ENCODE measurements at regions not wholly inside any gene's neighbourhood (a gene's known extent, or its start where the extent isn't known, plus 50 kb on each side); places are given as distances from the start of the nearest gene placed in this dataset.

- DNase-seq: no peak
These were observed 263.8 kb downstream of the LOXHD1 start for GRCh38 chr18:46393230-46393629.

GRCh38 chr18:46393961-46394360, 263.1 kb downstream of the LOXHD1 start:
- DNase-seq: no peak

GRCh38 chr18:46395795-46396194, 261.2 kb downstream of the LOXHD1 start:
- DNase-seq: no peak

- no peak for DNase-seq
These were observed 259.8 kb downstream of the LOXHD1 start for GRCh38 chr18:46397174-46397573.

GRCh38 chr18:46398005-46398404, 259.0 kb downstream of the LOXHD1 start:
- DNase-seq: peak; percentile 15

GRCh38 chr18:46398625-46399024, 258.4 kb downstream of the LOXHD1 start:
- no peak for DNase-seq

GRCh38 chr18:46399303-46399702, 257.7 kb downstream of the LOXHD1 start:
- DNase-seq: no peak

- no peak for DNase-seq
These were observed 256.6 kb downstream of the LOXHD1 start for GRCh38 chr18:46400449-46400848.

GRCh38 chr18:46401486-46402070, 255.4 kb downstream of the LOXHD1 start:
- DNase-seq: peak; percentile 93

- no peak for DNase-seq
These were observed 254.6 kb downstream of the LOXHD1 start for GRCh38 chr18:46402396-46402795.

GRCh38 chr18:46402945-46403344, 254.1 kb downstream of the LOXHD1 start:
- no peak for DNase-seq

- no peak for DNase-seq
These were observed 251.0 kb downstream of the LOXHD1 start for GRCh38 chr18:46405832-46406538.

- peak; percentile 71 for DNase-seq
These were observed 250.5 kb downstream of the LOXHD1 start for GRCh38 chr18:46406539-46406932.

GRCh38 chr18:46407486-46408166, 249.4 kb downstream of the LOXHD1 start:
- no peak for DNase-seq

- DNase-seq: no peak
These were observed 248.6 kb downstream of the LOXHD1 start for GRCh38 chr18:46408334-46408987.

GRCh38 chr18:46411191-46411828, 245.7 kb downstream of the LOXHD1 start:
- no peak for DNase-seq

- DNase-seq: peak; percentile 78
These were observed 244.9 kb downstream of the LOXHD1 start for GRCh38 chr18:46411867-46412690.

GRCh38 chr18:46412916-46413315, 244.1 kb downstream of the LOXHD1 start:
- peak; percentile 86 for DNase-seq

- peak; percentile 27 for DNase-seq
These were observed 243.3 kb downstream of the LOXHD1 start for GRCh38 chr18:46413684-46414083.

GRCh38 chr18:46414863-46415262, 242.2 kb downstream of the LOXHD1 start:
- DNase-seq: no peak

GRCh38 chr18:46415532-46416252, 241.3 kb downstream of the LOXHD1 start:
- no peak for DNase-seq
